Stimulated activated CD4-positive, alpha-beta T cell treated with anti-CD3 and anti-CD28 coated beads, Interleukin-12 subunit alpha, Interleukin-12 subunit beta, amount 100 ng/mL, for 48 hours (primary cell): ENCODE measurements at regions not wholly inside any gene's neighbourhood (a gene's known extent, or its start where the extent isn't known, plus 50 kb on each side); places are given as distances from the start of the nearest gene placed in this dataset.
"Not testable (repeated sequence)": the region's sequence is repeated elsewhere in the genome, so short reads cannot be mapped to it uniquely, and the experiment has no call there.

Experiments
- DNase-seq, 3 donors: peaks; one replicate each; pipeline ENCODE4 v3.0.0-alpha.2; 2020; ENCODE audit warnings: low read depth in 2 of 3, low spot score in 1 of 3

DNA sequence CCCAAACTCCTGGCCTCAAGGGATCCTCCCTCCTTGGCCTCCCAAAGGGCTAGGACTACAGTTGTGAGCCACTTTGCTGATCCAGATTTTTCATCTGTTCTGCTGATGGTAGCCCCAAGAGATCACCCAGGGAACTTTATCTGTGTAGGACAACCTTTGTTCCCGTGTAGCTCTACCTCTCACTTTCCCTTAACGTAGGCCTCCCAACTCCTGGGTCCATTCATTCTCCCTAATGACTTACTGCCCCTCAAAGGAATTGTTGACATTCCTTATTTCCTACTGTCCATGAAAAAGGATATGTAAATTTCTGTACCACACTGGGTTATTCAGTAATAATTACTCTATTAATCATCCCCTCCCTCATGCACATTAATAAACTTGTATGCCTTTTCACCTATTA is 51.0 kb upstream of the PHF24 start:
- no peak for DNase-seq

DNA sequence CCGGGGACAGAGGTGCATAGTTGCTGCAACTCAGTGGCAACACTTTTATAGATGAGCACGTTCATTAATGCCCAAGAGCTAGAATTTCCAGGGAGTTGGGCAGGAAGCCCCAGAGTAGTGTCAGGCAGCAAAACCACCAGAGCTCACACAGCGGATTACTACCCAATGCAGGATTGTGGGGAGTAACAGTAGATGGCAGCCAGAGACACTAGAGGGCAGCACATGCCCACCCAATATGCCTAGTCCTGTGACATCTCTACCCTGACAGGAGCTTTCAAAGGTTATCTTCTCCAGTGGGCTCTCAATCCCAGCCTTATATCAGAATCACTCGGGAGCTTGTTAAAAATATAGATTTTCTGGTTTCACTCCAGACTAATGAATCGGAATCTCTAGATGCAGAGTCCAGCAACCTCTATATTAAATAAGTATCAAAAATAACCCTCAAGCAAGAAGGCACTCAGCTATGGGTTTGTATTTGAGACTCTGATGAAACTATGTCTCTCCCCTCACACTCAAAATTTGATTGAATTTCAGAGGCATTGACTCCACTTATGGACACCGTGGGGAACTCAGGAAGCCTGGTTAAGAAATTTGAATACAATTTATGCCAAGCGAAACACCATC is 58.4 kb upstream of the PHF24 start:
- DNase-seq: peak; percentile 71 to 78 (median 73)

DNA sequence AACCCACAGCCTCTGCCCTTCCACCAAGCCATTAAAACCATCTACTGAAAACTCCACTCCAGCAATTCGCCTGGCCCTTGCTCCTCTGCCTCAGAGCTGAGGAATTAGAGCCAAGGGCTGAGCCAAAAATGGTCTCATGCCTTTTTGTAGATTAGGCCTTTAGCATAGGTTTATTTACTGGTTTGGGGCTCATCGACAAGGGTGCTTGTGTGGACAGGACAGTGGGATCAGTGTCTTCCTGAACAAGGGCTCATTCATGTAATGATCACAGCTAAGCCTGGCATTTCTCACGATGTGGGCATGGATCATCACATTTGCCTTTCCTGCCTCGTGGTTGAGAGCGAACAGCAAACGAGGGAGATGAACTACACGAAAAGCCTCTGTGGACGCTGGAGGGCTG is 59.2 kb upstream of the PHF24 start:
- no peak for DNase-seq

- no peak for DNase-seq
These were observed 62.0 kb upstream of the PHF24 start for GRCh38 chr9:34896112-34896511.

- no peak for DNase-seq
These were observed 65.2 kb upstream of the PHF24 start for GRCh38 chr9:34892886-34893285.

GRCh38 chr9:34891386-34891785 is 66.7 kb upstream of the PHF24 start:
- no peak for DNase-seq

DNA sequence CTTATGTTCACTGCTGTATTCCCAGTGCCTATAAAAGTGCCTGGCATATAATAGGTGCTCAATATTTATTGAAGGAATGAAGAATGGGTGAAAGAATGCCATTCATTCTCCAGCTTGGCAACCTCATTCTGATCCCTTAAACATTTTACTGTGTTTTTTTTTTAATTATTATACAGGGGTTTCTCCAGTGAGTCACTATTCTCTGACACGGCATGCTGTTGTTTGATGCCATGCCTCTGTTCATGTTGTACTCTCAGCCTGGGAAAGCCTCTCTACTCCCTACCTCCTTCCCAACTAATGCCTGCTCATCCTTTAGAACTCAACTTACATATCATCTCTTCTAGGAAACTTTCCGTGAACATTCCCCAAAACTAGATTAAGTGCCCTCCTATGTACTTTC is 70.2 kb upstream of the PHF24 start:
- DNase-seq: no peak

- peak; percentile 13 to 28 (median 15) for DNase-seq
These were observed 73.3 kb upstream of the PHF24 start for GRCh38 chr9:34884747-34885189.

- no peak for DNase-seq
These were observed 82.0 kb upstream of the PHF24 start for GRCh38 chr9:34876096-34876495.

GRCh38 chr9:34869390-34869789 is 88.7 kb upstream of the PHF24 start:
- no peak for DNase-seq

GRCh38 chr9:34866614-34867013 is 91.5 kb upstream of the PHF24 start:
- no peak for DNase-seq

DNA sequence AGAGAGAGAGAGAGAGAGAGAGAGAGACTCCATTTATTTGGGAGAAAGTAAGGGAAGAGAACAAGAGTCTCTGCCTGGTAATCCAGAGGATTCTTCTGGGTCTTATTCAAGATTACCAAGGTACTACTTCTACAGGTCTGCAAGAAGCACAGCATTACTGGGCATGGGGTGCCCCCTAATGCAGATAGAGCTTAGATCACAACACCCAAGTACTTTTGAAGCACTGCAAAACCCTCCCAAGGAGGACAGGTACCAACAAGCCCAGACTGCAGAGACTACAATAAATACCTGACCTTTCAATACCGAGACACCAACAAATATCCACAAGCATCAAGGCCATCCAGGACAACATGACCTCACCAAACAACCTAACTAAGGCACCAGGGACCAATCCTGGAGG is 94.7 kb upstream of the PHF24 start:
- no peak for DNase-seq

GRCh38 chr9:34862836-34863235 is 95.2 kb upstream of the PHF24 start:
- no peak for DNase-seq

- DNase-seq: no peak
These were observed 96.0 kb upstream of the PHF24 start for GRCh38 chr9:34862043-34862442.

- not testable (repeated sequence) for DNase-seq
These were observed 103.1 kb upstream of the PHF24 start for GRCh38 chr9:34855016-34855415.

GRCh38 chr9:34830068-34830467 is 120.1 kb upstream of the CCL21 start:
- no peak for DNase-seq

GRCh38 chr9:34826999-34827538 is 117.1 kb upstream of the CCL21 start:
- DNase-seq: no peak

- DNase-seq: no peak
These were observed 115.8 kb upstream of the CCL21 start for GRCh38 chr9:34825775-34826174.

- DNase-seq: no peak
These were observed 113.8 kb upstream of the CCL21 start for GRCh38 chr9:34823778-34824177.

DNA sequence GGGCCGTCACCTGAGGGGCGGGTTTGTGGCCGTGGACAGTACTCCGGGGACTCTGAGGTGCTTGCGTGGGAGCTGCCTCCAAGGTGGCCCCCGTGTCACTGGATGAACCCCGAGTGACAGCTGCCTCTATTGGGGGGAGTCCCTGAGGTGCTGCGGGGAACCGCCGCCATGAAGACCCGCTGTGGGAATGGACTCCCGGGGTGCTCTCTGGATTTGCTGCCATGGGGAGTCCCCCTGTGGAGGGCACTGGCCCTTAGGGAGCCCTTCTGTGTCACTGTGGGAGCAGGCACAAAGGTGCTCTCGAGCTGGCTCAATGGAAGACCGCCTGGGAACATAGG is 100.2 kb upstream of the CCL21 start:
- DNase-seq: no peak

GRCh38 chr9:34809504-34810186 is 99.7 kb upstream of the CCL21 start:
- no peak for DNase-seq

DNA sequence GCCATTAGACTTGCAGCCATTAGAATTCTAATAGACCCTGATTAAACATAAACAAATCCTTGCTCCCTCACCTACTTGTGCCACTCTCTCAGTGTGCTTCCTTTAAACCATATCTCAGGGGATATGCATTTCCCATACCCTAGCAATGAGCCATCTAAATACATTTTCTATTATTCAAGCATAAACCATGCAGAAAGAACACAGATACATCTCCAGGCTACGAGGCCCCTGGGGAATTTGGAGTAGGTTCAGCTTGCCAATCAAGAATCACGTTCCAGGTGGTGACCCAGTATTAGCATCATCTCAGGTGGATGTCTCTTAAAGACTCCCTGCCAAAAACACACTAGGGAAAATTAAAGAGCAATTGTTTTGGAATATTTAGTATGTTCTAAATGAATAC is 93.0 kb upstream of the CCL21 start:
- no peak for DNase-seq

DNA sequence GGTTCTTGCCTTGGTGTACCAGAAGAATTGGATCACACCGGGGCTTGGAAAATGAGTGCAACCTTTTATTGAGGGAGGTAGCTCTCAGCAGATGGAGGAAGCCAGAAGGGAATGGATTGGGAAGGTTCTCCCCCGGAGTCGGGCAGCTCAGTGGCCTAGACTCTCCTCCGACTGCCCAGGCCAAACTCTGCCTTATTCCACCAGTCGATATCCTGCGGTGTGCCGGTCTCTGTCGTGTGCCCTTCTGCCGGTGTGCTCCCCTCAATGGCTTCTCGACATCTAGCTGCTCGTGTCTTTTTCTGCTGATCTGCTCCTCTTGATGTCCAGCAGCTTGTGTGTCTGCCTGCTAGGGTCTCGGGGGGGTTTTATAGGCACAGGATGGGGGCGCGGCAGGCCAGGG is 87.4 kb upstream of the CCL21 start:
- no peak for DNase-seq
